Thyroid gland (tissue), 4 donors: ENCODE measurements at regions not wholly inside any gene's neighbourhood (a gene's known extent, or its start where the extent isn't known, plus 50 kb on each side); places are given as distances from the start of the nearest gene placed in this dataset.

Source experiments
- POLR2A ChIP-seq, 2 donors: fragments of 450-650 bp; IDR thresholded peaks; one replicate each; pipeline ENCODE4 v1.6.1; 2017; ENCODE audit warnings: antibody characterized with exemption in 2 of 2, mild to moderate bottlenecking in 2 of 2, moderate library complexity in 1 of 2
- TF ChIP-seq, protein P1 (sequence below), 6 experiments: fragments of 200-600 bp in 3 of 6; fragments of 450-650 bp in 3 of 6; sonication (generic) in 3 of 6; IDR thresholded peaks; one replicate each; pipeline ENCODE4 v1.5.1; 2016 to 2019; ENCODE audit warnings: antibody characterized with exemption in 6 of 6, mild to moderate bottlenecking in 2 of 6, inconsistent platforms in 1 of 6, moderate library complexity in 1 of 6

GRCh38 chr10:44020322-44021111, 364.4 kb downstream of the CXCL12 start:
- TF ChIP-seq, protein P1, sequence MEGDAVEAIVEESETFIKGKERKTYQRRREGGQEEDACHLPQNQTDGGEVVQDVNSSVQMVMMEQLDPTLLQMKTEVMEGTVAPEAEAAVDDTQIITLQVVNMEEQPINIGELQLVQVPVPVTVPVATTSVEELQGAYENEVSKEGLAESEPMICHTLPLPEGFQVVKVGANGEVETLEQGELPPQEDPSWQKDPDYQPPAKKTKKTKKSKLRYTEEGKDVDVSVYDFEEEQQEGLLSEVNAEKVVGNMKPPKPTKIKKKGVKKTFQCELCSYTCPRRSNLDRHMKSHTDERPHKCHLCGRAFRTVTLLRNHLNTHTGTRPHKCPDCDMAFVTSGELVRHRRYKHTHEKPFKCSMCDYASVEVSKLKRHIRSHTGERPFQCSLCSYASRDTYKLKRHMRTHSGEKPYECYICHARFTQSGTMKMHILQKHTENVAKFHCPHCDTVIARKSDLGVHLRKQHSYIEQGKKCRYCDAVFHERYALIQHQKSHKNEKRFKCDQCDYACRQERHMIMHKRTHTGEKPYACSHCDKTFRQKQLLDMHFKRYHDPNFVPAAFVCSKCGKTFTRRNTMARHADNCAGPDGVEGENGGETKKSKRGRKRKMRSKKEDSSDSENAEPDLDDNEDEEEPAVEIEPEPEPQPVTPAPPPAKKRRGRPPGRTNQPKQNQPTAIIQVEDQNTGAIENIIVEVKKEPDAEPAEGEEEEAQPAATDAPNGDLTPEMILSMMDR (IDR thresholded peaks at IDR 0.05): no peak
- TF ChIP-seq POLR2A (IDR thresholded peaks at IDR 0.05): no peak
